K562 (cell line): ENCODE measurements at regions not wholly inside any gene's neighbourhood (a gene's known extent, or its start where the extent isn't known, plus 50 kb on each side); places are given as distances from the start of the nearest gene placed in this dataset.

Source experiments
- ATAC-seq: fragments of 200-7000 bp; cut with Tn5 transposase; 3 replicates; pipeline ENCODE4 v1.9.1; 2020; ENCODE audit warnings: moderate library complexity
- BruUV-seq: library from RNA; stranded (reverse); fragments of 400-500 nt; replicated peaks from 2 replicates; lab custom pipeline; 2021; lab: Mats Ljungman, UMichigan
- CTCF ChIA-PET: fragments of 300-600 bp; formaldehyde crosslinking; extraction: SDS; loops from one replicate; lab custom pipeline; 2021; ENCODE audit warnings: low intra/inter-chr PET ratio; lab: Yijun Ruan, JAX
- POLR2A ChIA-PET: fragments of 300-600, 350-650 bp; sonication (Branson Sonifier 250); formaldehyde crosslinking; extraction: SDS; loops from one replicate; lab custom pipeline; 2021; ENCODE audit warnings: antibody characterized with exemption, inconsistent platforms; lab: Yijun Ruan, JAX
- DNase-seq, 4 experiments: peaks; one replicate each; pipeline versions ENCODE4 v3.0.0 to v3.0.0-alpha.2; 2011 to 2018; ENCODE audit warnings: low spot score in 3 of 4, mixed read lengths in 3 of 4; ENCODE audit errors: extremely low read depth in 1 of 4
- FAIRE-seq: peaks from 2 replicates; lab custom pipeline; 2011; peaks lifted over from hg19 to GRCh38; lab: Jason Lieb, UNC
- H2AFZ ChIP-seq: 2 replicates; pipeline ENCODE4 v1.6.0; 2011; ENCODE audit warnings: low read depth, low read length, control low read depth, inconsistent platforms
- H3K27ac ChIP-seq: fragments of 200-600 bp; 3 replicates; pipeline ENCODE4 v1.8.0; 2011; ENCODE audit warnings: low read depth, mild to moderate bottlenecking, control low read depth, inconsistent platforms, low read length, moderate library complexity, mixed read lengths; ENCODE audit errors: extremely low read depth
- H3K27me3 ChIP-seq, 2 experiments: fragments of 300-600 bp in 1 of 2; 2 replicates in 1 of 2; 3 replicates in 1 of 2; pipeline versions ENCODE4 v1.6.0 to v1.8.0; 2011; ENCODE audit warnings: inconsistent platforms in 2 of 2, low read length in 2 of 2, mild to moderate bottlenecking in 1 of 2, mixed read lengths in 1 of 2, moderate library complexity in 1 of 2; ENCODE audit not compliant: control insufficient read depth in 2 of 2, insufficient read depth in 2 of 2
- H3K36me3 ChIP-seq: fragments of 300-600 bp; 3 replicates; pipeline ENCODE4 v1.8.0; 2011; ENCODE audit warnings: mild to moderate bottlenecking, low read length, inconsistent platforms; ENCODE audit not compliant: control insufficient read depth, insufficient read depth
- H3K4me1 ChIP-seq, 2 experiments: fragments of 200-600 bp in 1 of 2; replicated peaks in 1 of 2; 2 replicates in 1 of 2; 3 replicates in 1 of 2; pipeline versions ENCODE4 v1.5.1 to v1.8.0; 2011; ENCODE audit warnings: inconsistent platforms in 2 of 2, low read length in 2 of 2, mild to moderate bottlenecking in 1 of 2, mixed read lengths in 1 of 2, moderate library complexity in 1 of 2; ENCODE audit not compliant: control insufficient read depth in 2 of 2, insufficient read depth in 2 of 2
- H3K4me2 ChIP-seq: 2 replicates; pipeline ENCODE4 v1.6.1; 2011; ENCODE audit warnings: low read length, control low read depth, inconsistent platforms, mixed read lengths; ENCODE audit not compliant: insufficient read depth
- H3K4me3 ChIP-seq: fragments of 200-600 bp; sonication (generic), shearing (Covaris generic); 2 replicates; pipeline ENCODE4 v1.5.1; 2016; ENCODE audit warnings: control low read depth, inconsistent platforms
- H3K79me2 ChIP-seq: fragments of 200-600 bp; 3 replicates; pipeline ENCODE4 v1.8.0; 2011; ENCODE audit warnings: low read length, inconsistent platforms; ENCODE audit not compliant: control insufficient read depth, insufficient read depth
- H3K9ac ChIP-seq, 2 experiments: 2 replicates each; pipeline versions ENCODE4 v1.6.0 to v1.6.1; 2011; ENCODE audit warnings: low read depth in 2 of 2, low read length in 2 of 2, control low read depth in 1 of 2, inconsistent platforms in 1 of 2, mild to moderate bottlenecking in 1 of 2, mixed read lengths in 1 of 2; ENCODE audit not compliant: insufficient read depth in 1 of 2
- H3K9me1 ChIP-seq: one replicate; pipeline ENCODE4 v1.6.0; 2011; ENCODE audit warnings: inconsistent platforms, mild to moderate bottlenecking, low read length, moderate library complexity; ENCODE audit not compliant: control insufficient read depth, insufficient read depth
- H3K9me3 ChIP-seq: replicated peaks from 2 replicates; pipeline ENCODE4 v1.5.1; 2011; ENCODE audit warnings: low read depth, low read length, inconsistent platforms; ENCODE audit not compliant: control insufficient read depth, insufficient read depth
- H4K20me1 ChIP-seq: replicated peaks from 2 replicates; pipeline ENCODE4 v1.6.1; 2011; ENCODE audit warnings: low read length, inconsistent platforms, mixed read lengths; ENCODE audit not compliant: control insufficient read depth, insufficient read depth
- ATF3 ChIP-seq, 2 experiments: fragments of 450-650 bp in 1 of 2; sonication (generic) in 1 of 2; formaldehyde crosslinking in 1 of 2; IDR thresholded peaks in 1 of 2; conservative IDR thresholded peaks in 1 of 2; 2 replicates each; pipeline versions ENCODE4 v1.6.1 to v1.8.1; 2016 to 2023; ENCODE audit warnings: mild to moderate bottlenecking in 2 of 2, moderate library complexity in 2 of 2, inconsistent platforms in 1 of 2, missing genetic modification reagents in 1 of 2
- FUS ChIP-seq: fragments of 200-400 bp; formaldehyde crosslinking; optimal IDR thresholded peaks from 2 replicates; pipeline ENCODE3; 2017; ENCODE audit warnings: low read depth, low read length
- HMGXB4 ChIP-seq: sonication (generic); formaldehyde crosslinking; IDR thresholded peaks from 2 replicates; pipeline ENCODE4 v1.8.1; 2023; ENCODE audit warnings: mild to moderate bottlenecking, missing genetic modification reagents
- RBM17 ChIP-seq: fragments of 200-400 bp; formaldehyde crosslinking; IDR thresholded peaks from 2 replicates; pipeline ENCODE4 v1.6.1; 2017; ENCODE audit warnings: low read depth, mild to moderate bottlenecking, low read length, borderline replicate concordance
- SMARCA5 ChIP-seq: fragments of 450-650 bp; IDR thresholded peaks from 2 replicates; pipeline ENCODE4 v1.6.1; 2016
- USF1 ChIP-seq: sonication (generic); formaldehyde crosslinking; IDR thresholded peaks from 2 replicates; pipeline ENCODE4 v1.9.0; 2022; ENCODE audit warnings: mild to moderate bottlenecking, missing genetic modification reagents
- ZBTB40 ChIP-seq, 2 experiments: fragments of 450-650 bp in 1 of 2; sonication (generic) in 1 of 2; formaldehyde crosslinking in 1 of 2; IDR thresholded peaks; 2 replicates each; pipeline versions ENCODE4 v1.7.1 to v1.9.0; 2016 to 2022; ENCODE audit warnings: inconsistent platforms in 1 of 2, mild to moderate bottlenecking in 1 of 2, missing genetic modification reagents in 1 of 2
- WGBS: fragments of 100-300 bp; shearing (Covaris generic); methylation state at CpG from one replicate; pipeline ENCODE4 v1.1.6; 2016; ENCODE audit warnings: low coverage, mixed read lengths; ENCODE audit not compliant: insufficient coverage; ENCODE audit errors: missing lambda C conversion rate; 5-methylcytosine and 5-hydroxymethylcytosine counted together
- in situ Hi-C: fragments of 300-500 bp; cut with MboI; formaldehyde crosslinking; loops from 4 replicates; pipeline ENCODE4 v1.15.0; 2018; ENCODE audit warnings: inconsistent platforms, mixed read lengths
- intact Hi-C: fragments of 100-400 bp; cut with micrococcal nuclease; formaldehyde crosslinking; loops from 2 replicates; pipeline ENCODE4 v1.14.2; 2022

DNA sequence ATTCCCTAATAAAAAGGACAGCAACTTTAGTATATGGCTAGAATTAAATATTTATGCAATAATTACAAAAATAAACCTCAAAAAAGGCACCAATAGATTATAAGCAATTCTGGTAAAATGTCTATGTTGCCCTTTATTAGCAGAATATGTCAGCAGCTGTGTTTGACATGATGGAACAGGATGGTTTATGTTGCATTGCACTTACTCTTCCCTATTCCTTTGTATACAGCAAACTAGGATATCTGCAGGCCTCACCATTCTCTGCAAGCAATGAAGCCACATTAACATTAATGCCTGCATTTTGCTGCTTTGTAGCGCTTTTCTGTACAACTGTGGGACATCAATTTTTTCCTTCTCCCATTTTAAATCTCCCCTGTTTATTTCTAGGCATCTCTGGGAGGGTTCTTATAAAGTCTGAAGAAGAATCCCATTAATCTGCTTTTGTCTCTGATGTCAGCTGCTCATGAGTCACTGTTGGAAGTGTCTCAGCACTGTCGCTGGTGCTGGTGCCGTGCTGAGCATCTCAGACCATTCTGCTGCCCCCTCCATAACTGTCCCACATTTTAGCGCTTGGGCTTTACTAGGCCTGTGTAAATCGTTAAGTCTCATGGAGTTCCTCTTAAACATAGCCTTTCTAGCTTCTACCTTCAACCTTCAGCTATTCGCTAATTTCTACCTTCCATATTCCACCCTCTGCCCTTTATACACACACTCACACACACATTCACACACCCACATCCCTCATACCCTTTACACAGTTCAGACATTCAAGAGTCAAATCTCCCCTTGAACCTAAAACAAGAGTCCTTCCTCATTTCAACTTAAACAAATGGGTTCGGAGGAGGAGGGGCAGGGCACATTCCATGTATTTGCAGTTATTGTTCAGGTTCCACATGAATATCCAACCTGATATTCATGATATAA is 64.4 kb upstream of the TRHDE start:
- WGBS = 1% methylated on average over 7 of the region's 7 CpGs
- FAIRE-seq (no peak), ATAC-seq (no peak), DNase-seq (no peak)
- Histone ChIP-seq H3K27ac (no peak overlapping the region), H4K20me1 (no peaks in the 10 kb centered on the region), H3K4me2 (no peak overlapping the region), H2AFZ (no peak overlapping the region), H3K27me3 (no peaks in the 10 kb centered on the region), H3K79me2 (no peaks in the 10 kb centered on the region), H3K36me3 (no peaks in the 10 kb centered on the region), H3K4me3 (no peak overlapping the region), H3K9me1 (no peaks in the 10 kb centered on the region), H3K4me1 (no peaks in the 10 kb centered on the region), H3K9ac (no peak overlapping the region), H3K9me3 (no peaks in the 10 kb centered on the region)
- intact Hi-C loops (no loop called here), in situ Hi-C loops (no loop called here)
- BruUV-seq = no TSS peak
- POLR2A ChIA-PET = no interaction called here
- CTCF ChIA-PET = no interaction called here
- TF ChIP-seq ZBTB40 (IDR thresholded peaks at IDR 0.05) = no peak
- no peak for TF ChIP-seq ZBTB40 (CRISPR knock-in tag; IDR thresholded peaks at IDR 0.05)
- no peak for TF ChIP-seq ATF3 (IDR thresholded peaks at IDR 0.05)
- no peak for TF ChIP-seq ATF3 (CRISPR knock-in tag; conservative IDR thresholded peaks at IDR 0.05)
- no peak for TF ChIP-seq USF1 (CRISPR knock-in tag)
- TF ChIP-seq RBM17 = no peak
- TF ChIP-seq FUS = no peak
- TF ChIP-seq SMARCA5 = no peak
- TF ChIP-seq HMGXB4 (CRISPR knock-in tag) = no peak
